GM10266 (cell line): ENCODE measurements at regions not wholly inside any gene's neighbourhood (a gene's known extent, or its start where the extent isn't known, plus 50 kb on each side); places are given as distances from the start of the nearest gene placed in this dataset.

Experiments used
- DNase-seq: peaks from one replicate; pipeline ENCODE4 v3.0.0; 2012; ENCODE audit errors: extremely low spot score
- TF ChIP-seq, protein P1 (sequence below): IDR thresholded peaks from 2 replicates; pipeline ENCODE4 v1.5.1; 2012; ENCODE audit warnings: mild to moderate bottlenecking, low read depth; ENCODE audit not compliant: control insufficient read depth, insufficient read depth; ENCODE audit errors: missing control alignments

- TF ChIP-seq, protein P1, sequence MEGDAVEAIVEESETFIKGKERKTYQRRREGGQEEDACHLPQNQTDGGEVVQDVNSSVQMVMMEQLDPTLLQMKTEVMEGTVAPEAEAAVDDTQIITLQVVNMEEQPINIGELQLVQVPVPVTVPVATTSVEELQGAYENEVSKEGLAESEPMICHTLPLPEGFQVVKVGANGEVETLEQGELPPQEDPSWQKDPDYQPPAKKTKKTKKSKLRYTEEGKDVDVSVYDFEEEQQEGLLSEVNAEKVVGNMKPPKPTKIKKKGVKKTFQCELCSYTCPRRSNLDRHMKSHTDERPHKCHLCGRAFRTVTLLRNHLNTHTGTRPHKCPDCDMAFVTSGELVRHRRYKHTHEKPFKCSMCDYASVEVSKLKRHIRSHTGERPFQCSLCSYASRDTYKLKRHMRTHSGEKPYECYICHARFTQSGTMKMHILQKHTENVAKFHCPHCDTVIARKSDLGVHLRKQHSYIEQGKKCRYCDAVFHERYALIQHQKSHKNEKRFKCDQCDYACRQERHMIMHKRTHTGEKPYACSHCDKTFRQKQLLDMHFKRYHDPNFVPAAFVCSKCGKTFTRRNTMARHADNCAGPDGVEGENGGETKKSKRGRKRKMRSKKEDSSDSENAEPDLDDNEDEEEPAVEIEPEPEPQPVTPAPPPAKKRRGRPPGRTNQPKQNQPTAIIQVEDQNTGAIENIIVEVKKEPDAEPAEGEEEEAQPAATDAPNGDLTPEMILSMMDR, result no peak
- no peak for DNase-seq
These were observed 1244.9 kb downstream of the EFNB2 start for GRCh38 chr13:105290596-105290995.

DNA sequence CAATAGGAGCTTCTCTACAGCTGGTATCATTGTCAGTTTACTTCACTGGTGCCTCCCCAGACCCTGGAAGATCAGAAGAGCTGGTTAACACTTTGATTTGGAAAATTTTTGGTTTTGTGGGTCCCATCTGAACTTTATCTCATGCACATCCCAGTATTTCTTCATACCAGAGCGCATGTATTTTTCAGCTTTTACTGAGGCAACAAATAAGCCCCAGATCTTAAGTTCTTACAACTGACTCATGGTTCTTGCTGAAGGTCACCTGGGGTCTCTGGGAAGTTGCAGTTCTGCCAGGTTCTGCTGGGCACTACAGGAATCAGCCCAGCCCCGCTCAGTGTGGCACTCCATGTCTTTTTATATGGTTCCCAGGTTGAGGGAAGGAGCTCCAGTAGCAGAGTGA lies 1249.9 kb downstream of the EFNB2 start:
- DNase-seq, result no peak
- TF ChIP-seq, protein P1, result no peak

- TF ChIP-seq, protein P1, result no peak
- no peak for DNase-seq
These were observed 1252.8 kb downstream of the EFNB2 start for GRCh38 chr13:105282406-105283285.

DNA sequence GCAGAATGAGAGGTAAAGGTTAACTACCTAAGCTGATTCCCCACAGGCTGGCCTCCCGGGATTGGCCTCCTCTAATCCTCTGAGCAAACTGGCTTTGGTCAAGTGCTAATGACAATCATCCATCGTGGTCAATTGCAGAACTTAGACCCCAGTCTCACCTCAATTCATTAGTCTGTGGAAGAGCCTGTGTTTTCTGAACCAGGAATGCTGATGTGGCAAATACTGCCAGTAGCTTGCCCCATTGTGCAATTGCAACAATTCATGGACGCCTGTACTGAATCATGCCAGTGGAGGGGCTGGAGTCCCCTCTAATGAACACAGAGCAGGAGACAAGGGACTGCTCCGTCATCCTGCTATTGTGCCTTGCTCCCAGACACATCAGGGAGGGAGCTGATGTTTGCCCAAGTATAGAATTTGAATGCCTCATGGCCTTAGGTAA lies 1256.5 kb downstream of the EFNB2 start:
- TF ChIP-seq, protein P1, result no peak
- no peak for DNase-seq

GRCh38 chr13:105276571-105276970 lies 1258.9 kb downstream of the EFNB2 start:
- no peak for DNase-seq
- TF ChIP-seq, protein P1, result no peak

DNA sequence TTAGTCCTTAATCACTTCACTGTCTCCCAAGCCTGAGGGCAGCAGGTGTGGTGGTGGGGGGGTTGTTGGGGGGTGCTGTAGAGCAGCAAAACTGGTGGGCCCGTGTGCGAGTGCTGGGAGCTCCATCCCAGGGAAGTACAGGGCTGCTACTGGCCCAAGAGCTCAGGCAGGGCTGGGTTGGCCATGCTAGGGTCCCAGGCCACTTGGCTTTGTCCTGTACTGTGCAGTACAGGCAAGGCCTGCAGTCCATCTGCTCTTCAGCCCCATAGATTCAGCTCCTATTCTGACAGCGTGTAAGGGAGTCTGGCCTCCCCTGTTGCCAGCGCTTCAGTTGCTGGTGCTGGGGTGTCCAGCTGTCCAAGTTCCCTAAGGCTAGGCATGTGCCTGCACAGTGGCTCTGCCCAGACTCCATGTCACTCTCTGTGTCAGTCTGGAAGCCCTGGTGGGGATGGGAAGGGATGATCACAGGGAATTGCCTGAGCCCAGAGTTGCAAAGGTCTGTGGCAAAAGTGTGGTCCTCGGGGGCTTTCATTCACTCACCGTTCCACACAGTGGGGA lies 1261.7 kb downstream of the EFNB2 start:
- no peak for DNase-seq
- TF ChIP-seq, protein P1, result no peak
